Lung (tissue), 11 donors: ENCODE measurements at regions not wholly inside any gene's neighbourhood (a gene's known extent, or its start where the extent isn't known, plus 50 kb on each side); places are given as distances from the start of the nearest gene placed in this dataset.

Experiments used
- ATAC-seq: fragments of 200-7000 bp; cut with Tn5 transposase; one replicate; pipeline ENCODE4 v1.9.1; 2020; ENCODE audit warnings: moderate number of reproducible peaks; ENCODE audit not compliant: insufficient read depth, low FRiP score
- DNase-seq, 3 donors: peaks; one replicate each; pipeline ENCODE4 v3.0.0-alpha.2; 2013 to 2017
- H3K27ac ChIP-seq, 2 donors: one replicate each; pipeline ENCODE4 v1.5.1; 2013; ENCODE audit warnings: mild to moderate bottlenecking in 2 of 2, moderate library complexity in 2 of 2, control low read depth in 1 of 2, inconsistent platforms in 1 of 2, low read depth in 1 of 2, low read length in 1 of 2
- H3K27me3 ChIP-seq, 3 donors: one replicate each; pipeline ENCODE4 v1.5.1; 2013; ENCODE audit warnings: low read length in 2 of 3; ENCODE audit not compliant: control insufficient read depth in 3 of 3, insufficient read depth in 3 of 3
- H3K36me3 ChIP-seq, 4 donors: one replicate each; pipeline ENCODE4 v1.5.1; 2013; ENCODE audit warnings: low read length in 4 of 4, mild to moderate bottlenecking in 1 of 4, moderate library complexity in 1 of 4; ENCODE audit not compliant: control insufficient read depth in 4 of 4, insufficient read depth in 4 of 4
- H3K4me1 ChIP-seq, 5 donors: one replicate each; pipeline ENCODE4 v1.5.1; 2013; ENCODE audit warnings: low read length in 5 of 5, mild to moderate bottlenecking in 2 of 5, moderate library complexity in 1 of 5; ENCODE audit not compliant: control insufficient read depth in 5 of 5, insufficient read depth in 5 of 5
- H3K4me3 ChIP-seq: one replicate; pipeline ENCODE4 v1.5.1; 2013; ENCODE audit warnings: mild to moderate bottlenecking, control low read depth, moderate library complexity
- H3K9ac ChIP-seq, 2 donors: one replicate each; pipeline ENCODE4 v1.5.1; 2013; ENCODE audit warnings: low read length in 2 of 2, control low read depth in 1 of 2; ENCODE audit not compliant: insufficient read depth in 1 of 2
- H3K9me3 ChIP-seq, 4 donors: one replicate each; pipeline ENCODE4 v1.5.1; 2013; ENCODE audit warnings: low read length in 3 of 4, mild to moderate bottlenecking in 1 of 4, moderate library complexity in 1 of 4; ENCODE audit not compliant: control insufficient read depth in 4 of 4, insufficient read depth in 3 of 4
- CTCF ChIP-seq: IDR thresholded peaks from 2 replicates; pipeline ENCODE4 v1.5.1; 2012; ENCODE audit warnings: mild to moderate bottlenecking; ENCODE audit errors: control extremely low read depth, extremely low read depth
- WGBS, 2 donors: extraction: QIAGEN DNeasy Blood & Tissue Kit; methylation state at CpG; one replicate each; pipeline ENCODE4 v1.1.7; 2013; 5-methylcytosine and 5-hydroxymethylcytosine counted together
- donor health status: control.
- donor health status: control.
- donor health status: Bipolar disorder and iron deficiency.
- donor health status: healthy.
- donor health status: DM: yes; HTN: yes; CAD: no.

GRCh38 chr3:5448246-5448645 is 260.7 kb downstream of the EDEM1 start:
- TF ChIP-seq CTCF: no peak
- Histone ChIP-seq H3K4me3 (no peak overlapping the region), H3K4me1 (no peaks in the 10 kb centered on the region), H3K9ac (no peak overlapping the region), H3K9me3 (peaks cover 0 to 3% (median 0%) of the 10 kb centered on the region in 4 donors), H3K27me3 (no peaks in the 10 kb centered on the region), H3K36me3 (no peaks in the 10 kb centered on the region), H3K27ac (no peak overlapping the region)
- 83 to 90% methylated on average over 5 of the region's 5 CpGs for WGBS, 2 donors
- ATAC-seq (no peak), DNase-seq (no peak)

GRCh38 chr3:5448816-5449215 is 261.3 kb downstream of the EDEM1 start:
- no peak for ATAC-seq
- H3K4me1 ChIP-seq: no peaks in the 10 kb centered on the region

GRCh38 chr3:5456199-5456598 is 268.7 kb downstream of the EDEM1 start:
- Histone ChIP-seq H3K27me3 (no peaks in the 10 kb centered on the region), H3K36me3 (no peaks in the 10 kb centered on the region), H3K9me3 (no peaks in the 10 kb centered on the region), H3K27ac (no peak overlapping the region), H3K4me1 (no peaks in the 10 kb centered on the region), H3K4me3 (no peak overlapping the region), H3K9ac (no peak overlapping the region)
- TF ChIP-seq CTCF: no peak
- 57 to 77% methylated on average over 1 of the region's 1 CpG for WGBS, 2 donors
- ATAC-seq (no peak), DNase-seq (no peak)

More at GRCh38 chr3:5448816-5449215, 261.3 kb downstream of the EDEM1 start:
- Histone ChIP-seq H3K9me3 (peaks cover 0 to 3% (median 0%) of the 10 kb centered on the region in 4 donors), H3K9ac (no peak overlapping the region), H3K27ac (no peak overlapping the region), H3K4me3 (no peak overlapping the region), H3K27me3 (no peaks in the 10 kb centered on the region), H3K36me3 (no peaks in the 10 kb centered on the region)
- no peak for TF ChIP-seq CTCF
- WGBS, 2 donors: 85 to 88% methylated on average over 2 of the region's 2 CpGs
- DNase-seq: no peak

GRCh38 chr3:5458526-5458925 is 271.0 kb downstream of the EDEM1 start:
- no peak overlapping the region for H3K9ac ChIP-seq
- H3K4me1 ChIP-seq: no peaks in the 10 kb centered on the region
- H3K27ac ChIP-seq: no peak overlapping the region
- H3K27me3 ChIP-seq: no peaks in the 10 kb centered on the region
- DNase-seq (no peak), ATAC-seq (no peak)
- no peaks in the 10 kb centered on the region for H3K36me3 ChIP-seq
- H3K9me3 ChIP-seq: no peaks in the 10 kb centered on the region
- TF ChIP-seq CTCF: no peak
- no peak overlapping the region for H3K4me3 ChIP-seq
